ENCODE measurements at regions not wholly inside any gene's neighbourhood (a gene's known extent, or its start where the extent isn't known, plus 50 kb on each side); places are given as distances from the start of the nearest gene placed in this dataset.

GRCh38 chr5:115072266-115073064 is 97.2 kb downstream of the TRIM36 start:
- no peaks in the 10 kb centered on the region for H3K27me3 ChIP-seq
- no peak for TF ChIP-seq POLR2AphosphoS5 (IDR thresholded peaks at IDR 0.05)
- no peaks in the 10 kb centered on the region for H3K9me3 ChIP-seq
- intact Hi-C loops (cut with DNase I), result no loop called here
- H3K36me3 ChIP-seq, result no peaks in the 10 kb centered on the region
- H3K27ac ChIP-seq (replicated peaks in 1 of 4), result no peak overlapping the region
- no peak overlapping the region for H3K4me3 ChIP-seq
- 91% methylated on average over 6 of the region's 6 CpGs for WGBS
- DNase-seq (ENCODE audit: extremely low spot score), result no peak
- H3K4me1 ChIP-seq, result peaks cover 0 to 4% (median 0%) of the 10 kb centered on the region in 4 donors

GRCh38 chr5:115070737-115071136 is 99.0 kb downstream of the TRIM36 start:
- peak; percentile 29 for DNase-seq (ENCODE audit: extremely low spot score)
- intact Hi-C loops (cut with DNase I), result no loop called here
- Histone ChIP-seq H3K36me3 (no peaks in the 10 kb centered on the region), H3K4me1 (peaks cover 0 to 4% (median 0%) of the 10 kb centered on the region in 4 donors), H3K27me3 (no peaks in the 10 kb centered on the region), H3K27ac (replicated peaks in 1 of 4) (no peak overlapping the region), H3K4me3 (no peak overlapping the region), H3K9me3 (no peaks in the 10 kb centered on the region)
- TF ChIP-seq POLR2AphosphoS5 (IDR thresholded peaks at IDR 0.05) (no peak), EP300 (IDR thresholded peaks at IDR 0.05) (no peak), POLR2A (IDR thresholded peaks at IDR 0.05; ENCODE audit: low read depth) (no peak), CTCF (IDR thresholded peaks at IDR 0.05) (no peak)
- WGBS, result 74% methylated on average over 3 of the region's 3 CpGs

- intact Hi-C loops (cut with DNase I), result no loop called here
- Histone ChIP-seq H3K27ac (replicated peaks in 1 of 4) (no peak overlapping the region), H3K4me1 (peaks cover 0 to 4% (median 0%) of the 10 kb centered on the region in 4 donors), H3K36me3 (no peaks in the 10 kb centered on the region), H3K27me3 (no peaks in the 10 kb centered on the region), H3K4me3 (no peak overlapping the region), H3K9me3 (no peaks in the 10 kb centered on the region)
- no peak for TF ChIP-seq POLR2A (IDR thresholded peaks at IDR 0.05; ENCODE audit: low read depth)
- TF ChIP-seq CTCF (IDR thresholded peaks at IDR 0.05), result peak; percentile 54 to 58 (median 56)
- DNase-seq (ENCODE audit: extremely low spot score), result peak; percentile 74
- WGBS, result 55% methylated on average over 3 of the region's 3 CpGs
These were observed 100.4 kb downstream of the TRIM36 start for GRCh38 chr5:115069087-115069968.

GRCh38 chr5:115068239-115069086 is 101.2 kb downstream of the TRIM36 start:
- Histone ChIP-seq H3K27ac (replicated peaks in 1 of 4) (no peak overlapping the region), H3K36me3 (no peaks in the 10 kb centered on the region), H3K9me3 (no peaks in the 10 kb centered on the region), H3K4me3 (no peak overlapping the region), H3K4me1 (peaks cover 0 to 4% (median 0%) of the 10 kb centered on the region in 4 donors), H3K27me3 (no peaks in the 10 kb centered on the region)
- DNase-seq (ENCODE audit: extremely low spot score), result peak; percentile 83
- intact Hi-C loops (cut with DNase I), result no loop called here
- 88% methylated on average over 14 of the region's 14 CpGs for WGBS
- TF ChIP-seq POLR2A (IDR thresholded peaks at IDR 0.05; ENCODE audit: low read depth) (no peak), POLR2AphosphoS5 (IDR thresholded peaks at IDR 0.05) (no peak), EP300 (IDR thresholded peaks at IDR 0.05) (no peak), CTCF (IDR thresholded peaks at IDR 0.05) (no peak)

Data from esophagus muscularis mucosa (tissue), 4 donors.